ENCODE measurements at regions not wholly inside any gene's neighbourhood (a gene's known extent, or its start where the extent isn't known, plus 50 kb on each side); places are given as distances from the start of the nearest gene placed in this dataset.

DNA sequence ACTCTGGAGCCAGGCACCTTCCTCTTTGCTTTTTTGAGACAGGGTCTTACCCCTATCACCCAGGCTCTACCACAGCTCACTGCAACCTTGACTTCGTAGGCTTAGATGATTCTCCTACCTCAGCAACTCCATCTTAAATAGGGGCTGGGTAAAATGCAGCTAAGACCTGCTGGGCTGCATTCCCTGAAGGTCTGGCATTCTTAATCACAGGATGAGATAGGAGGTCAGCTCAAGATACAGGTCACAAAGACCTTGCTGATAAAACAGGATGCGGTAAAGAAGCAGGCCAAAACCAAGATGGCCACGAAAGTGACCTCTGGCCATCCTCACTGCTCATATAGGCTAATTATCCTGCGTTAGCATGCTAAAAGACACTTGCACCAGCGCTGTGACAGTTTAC lies 770.8 kb upstream of the PRKX start:
- no peak for DNase-seq (ENCODE audit: low spot score)
- Histone ChIP-seq H3K9me3 (no peaks in the 10 kb centered on the region), H3K36me3 (no peaks in the 10 kb centered on the region), H3K27me3 (replicated peaks; ENCODE audit: insufficient read depth) (no peaks in the 10 kb centered on the region), H3K4me3 (no peak overlapping the region), H3K4me1 (replicated peaks) (no peaks in the 10 kb centered on the region), H3K27ac (no peak overlapping the region)
- 51% methylated on average over 5 of the region's 5 CpGs for WGBS
- intact Hi-C loops (cut with DNase I): no loop called here
- no peak for TF ChIP-seq POLR2A (IDR thresholded peaks at IDR 0.05)
- TF ChIP-seq POLR2AphosphoS5 (IDR thresholded peaks at IDR 0.05): no peak
- TF ChIP-seq, protein P1, sequence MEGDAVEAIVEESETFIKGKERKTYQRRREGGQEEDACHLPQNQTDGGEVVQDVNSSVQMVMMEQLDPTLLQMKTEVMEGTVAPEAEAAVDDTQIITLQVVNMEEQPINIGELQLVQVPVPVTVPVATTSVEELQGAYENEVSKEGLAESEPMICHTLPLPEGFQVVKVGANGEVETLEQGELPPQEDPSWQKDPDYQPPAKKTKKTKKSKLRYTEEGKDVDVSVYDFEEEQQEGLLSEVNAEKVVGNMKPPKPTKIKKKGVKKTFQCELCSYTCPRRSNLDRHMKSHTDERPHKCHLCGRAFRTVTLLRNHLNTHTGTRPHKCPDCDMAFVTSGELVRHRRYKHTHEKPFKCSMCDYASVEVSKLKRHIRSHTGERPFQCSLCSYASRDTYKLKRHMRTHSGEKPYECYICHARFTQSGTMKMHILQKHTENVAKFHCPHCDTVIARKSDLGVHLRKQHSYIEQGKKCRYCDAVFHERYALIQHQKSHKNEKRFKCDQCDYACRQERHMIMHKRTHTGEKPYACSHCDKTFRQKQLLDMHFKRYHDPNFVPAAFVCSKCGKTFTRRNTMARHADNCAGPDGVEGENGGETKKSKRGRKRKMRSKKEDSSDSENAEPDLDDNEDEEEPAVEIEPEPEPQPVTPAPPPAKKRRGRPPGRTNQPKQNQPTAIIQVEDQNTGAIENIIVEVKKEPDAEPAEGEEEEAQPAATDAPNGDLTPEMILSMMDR (IDR thresholded peaks at IDR 0.05): no peak

DNA sequence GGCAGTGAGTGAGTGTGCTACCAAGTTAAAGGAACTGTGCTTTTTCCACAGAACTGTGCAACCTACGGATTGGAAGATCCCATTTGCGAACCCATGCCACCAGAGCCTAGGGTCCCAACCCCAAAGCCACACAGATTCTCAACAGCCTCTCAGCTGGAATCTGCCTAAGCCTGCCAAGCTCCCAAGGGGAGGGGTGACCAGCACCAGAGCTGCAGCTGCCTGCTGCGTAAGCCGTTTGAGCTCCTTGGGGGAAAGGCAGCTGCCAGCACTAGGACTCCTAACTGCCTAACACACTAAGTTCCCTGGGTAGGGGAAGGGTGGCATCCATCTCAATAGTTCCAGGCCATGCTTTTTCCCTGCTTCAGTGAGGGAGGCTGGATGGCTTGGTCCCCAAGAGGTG lies 738.1 kb upstream of the PRKX start:
- intact Hi-C loops (cut with DNase I): no loop called here
- Histone ChIP-seq H3K4me3 (no peak overlapping the region), H3K27ac (no peak overlapping the region), H3K4me1 (replicated peaks) (no peaks in the 10 kb centered on the region), H3K9me3 (no peaks in the 10 kb centered on the region), H3K27me3 (replicated peaks; ENCODE audit: insufficient read depth) (no peaks in the 10 kb centered on the region), H3K36me3 (no peaks in the 10 kb centered on the region)
- TF ChIP-seq POLR2A (IDR thresholded peaks at IDR 0.05) (no peak), POLR2AphosphoS5 (IDR thresholded peaks at IDR 0.05) (no peak)
- TF ChIP-seq, protein P1 (IDR thresholded peaks at IDR 0.05): no peak
- 85% methylated on average over 4 of the region's 4 CpGs for WGBS
- no peak for DNase-seq (ENCODE audit: low spot score)

DNA sequence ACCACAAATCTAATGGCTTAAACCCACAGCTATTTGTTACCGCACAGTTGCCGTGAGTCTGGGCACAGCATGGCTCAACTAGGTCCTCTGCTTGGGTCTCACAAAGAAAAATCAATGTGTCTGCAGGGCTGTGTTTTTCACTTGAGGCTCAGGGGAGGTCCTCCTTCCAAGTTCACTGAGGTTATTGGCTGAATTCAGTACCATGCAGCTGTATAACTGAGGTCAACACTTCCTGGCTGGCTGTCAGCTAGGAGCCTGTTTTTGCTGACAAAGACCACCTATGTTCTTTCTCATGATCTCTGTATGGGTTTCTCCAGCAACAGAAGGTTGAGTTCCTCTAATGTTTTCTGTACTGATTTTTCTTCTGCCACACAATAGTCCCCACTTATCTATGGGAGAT lies 736.7 kb upstream of the PRKX start:
- no peaks in the 10 kb centered on the region for H3K36me3 ChIP-seq
- WGBS: 85% methylated on average over 2 of the region's 2 CpGs
- no peaks in the 10 kb centered on the region for H3K4me1 ChIP-seq (replicated peaks)
- DNase-seq (ENCODE audit: low spot score): no peak
- H3K9me3 ChIP-seq: no peaks in the 10 kb centered on the region
- no peak for TF ChIP-seq POLR2A (IDR thresholded peaks at IDR 0.05)
- TF ChIP-seq POLR2AphosphoS5 (IDR thresholded peaks at IDR 0.05): no peak
- TF ChIP-seq, protein P1 (IDR thresholded peaks at IDR 0.05): no peak
- H3K4me3 ChIP-seq: no peak overlapping the region
- no peak overlapping the region for H3K27ac ChIP-seq
- intact Hi-C loops (cut with DNase I): no loop called here
- no peaks in the 10 kb centered on the region for H3K27me3 ChIP-seq (replicated peaks; ENCODE audit: insufficient read depth)

DNA sequence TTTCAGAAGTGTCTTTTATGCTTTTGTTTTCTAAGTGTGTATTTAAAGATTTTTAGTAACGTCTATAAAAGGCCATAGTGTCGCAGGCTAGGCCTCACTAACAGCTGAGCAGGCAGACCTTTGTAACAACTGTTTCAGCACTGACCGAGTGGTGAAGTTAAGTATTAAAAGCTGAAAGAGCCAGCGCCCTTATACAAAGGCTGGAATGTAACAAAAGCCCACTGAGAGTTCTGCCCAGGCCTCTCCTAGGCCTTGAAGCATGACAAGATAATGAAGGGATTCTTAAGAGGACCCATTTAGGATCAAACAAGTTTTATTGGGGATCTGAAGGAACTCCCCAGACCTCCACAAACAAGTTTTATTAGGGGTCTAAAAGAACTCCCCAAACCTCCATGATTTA lies 722.5 kb upstream of the PRKX start:
- DNase-seq (ENCODE audit: low spot score): no peak
- TF ChIP-seq POLR2A (IDR thresholded peaks at IDR 0.05) (no peak), POLR2AphosphoS5 (IDR thresholded peaks at IDR 0.05) (no peak)
- TF ChIP-seq, protein P1 (IDR thresholded peaks at IDR 0.05): no peak
- H3K4me1 ChIP-seq (replicated peaks): no peaks in the 10 kb centered on the region
- no peak overlapping the region for H3K4me3 ChIP-seq
- intact Hi-C loops (cut with DNase I): no loop called here
- H3K27me3 ChIP-seq (replicated peaks; ENCODE audit: insufficient read depth): no peaks in the 10 kb centered on the region
- no peak overlapping the region for H3K27ac ChIP-seq
- H3K9me3 ChIP-seq: no peaks in the 10 kb centered on the region
- no peaks in the 10 kb centered on the region for H3K36me3 ChIP-seq
- WGBS: 28% methylated on average over 4 of the region's 4 CpGs

DNA sequence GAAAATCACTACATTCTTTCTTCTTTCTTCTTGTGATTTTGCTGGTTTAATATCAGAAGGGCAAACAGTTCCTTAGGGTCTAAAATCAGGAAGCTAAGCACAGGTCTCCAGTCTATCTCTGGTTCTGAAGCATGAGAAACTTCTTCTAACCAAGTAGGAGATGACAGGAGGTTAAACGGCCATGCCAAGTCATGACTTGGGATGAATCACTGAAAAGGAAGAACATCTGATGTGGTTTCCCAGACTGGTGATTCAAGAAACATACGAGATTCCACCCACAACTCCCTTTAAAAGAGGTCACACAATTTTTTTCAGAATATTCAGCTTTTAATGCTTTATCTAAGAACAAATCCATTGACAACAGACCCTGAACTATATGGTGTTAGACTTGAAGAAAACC lies 684.0 kb upstream of the PRKX start:
- H3K27ac ChIP-seq: no peak overlapping the region
- H3K36me3 ChIP-seq: no peaks in the 10 kb centered on the region
- H3K4me1 ChIP-seq (replicated peaks): no peaks in the 10 kb centered on the region
- no peak for DNase-seq (ENCODE audit: low spot score)
- no peaks in the 10 kb centered on the region for H3K27me3 ChIP-seq (replicated peaks; ENCODE audit: insufficient read depth)
- H3K4me3 ChIP-seq: no peak overlapping the region
- intact Hi-C loops (cut with DNase I): no loop called here
- 72% methylated on average over 2 of the region's 2 CpGs for WGBS
- H3K9me3 ChIP-seq: no peaks in the 10 kb centered on the region
- TF ChIP-seq POLR2A (IDR thresholded peaks at IDR 0.05) (no peak), POLR2AphosphoS5 (IDR thresholded peaks at IDR 0.05) (no peak)
- TF ChIP-seq, protein P1 (IDR thresholded peaks at IDR 0.05): no peak
